HepG2 (cell line): ENCODE measurements at regions not wholly inside any gene's neighbourhood (a gene's known extent, or its start where the extent isn't known, plus 50 kb on each side); places are given as distances from the start of the nearest gene placed in this dataset.

Source experiments
- ATAC-seq: fragments of 200-7000 bp; cut with Tn5 transposase; 3 replicates; pipeline ENCODE4 v1.9.1; 2020; ENCODE audit warnings: mild to moderate bottlenecking, moderate library complexity
- BruUV-seq: library from RNA; stranded (reverse); fragments of 400-500 nt; replicated peaks from 2 replicates; lab custom pipeline; 2021; lab: Mats Ljungman, UMichigan
- CTCF ChIA-PET: fragments of 300-600 bp; formaldehyde crosslinking; extraction: SDS; loops from one replicate; lab custom pipeline; 2021; ENCODE audit warnings: low total read pairs, inconsistent platforms, low intra/inter-chr PET ratio; lab: Yijun Ruan, JAX
- POLR2A ChIA-PET: fragments of 350-600 bp; sonication (Branson Sonifier 250); formaldehyde crosslinking; loops from one replicate; lab custom pipeline; 2020; ENCODE audit warnings: antibody characterized with exemption, inconsistent platforms; lab: Yijun Ruan, JAX
- DNase-seq: peaks from one replicate; pipeline ENCODE4 v3.0.0-alpha.2; 2015; ENCODE audit warnings: low spot score
- FAIRE-seq: peaks from 3 replicates; lab custom pipeline; 2011; peaks lifted over from hg19 to GRCh38; lab: Jason Lieb, UNC
- H2AFZ ChIP-seq: one replicate; pipeline ENCODE4 v1.6.1; 2011; ENCODE audit warnings: low read length, inconsistent platforms
- H3K27ac ChIP-seq: fragments of 300-600 bp; 3 replicates; pipeline ENCODE4 v1.8.0; 2011; ENCODE audit warnings: mixed run types, mild to moderate bottlenecking, mixed read lengths, low read length, inconsistent platforms; ENCODE audit not compliant: insufficient read depth; ENCODE audit errors: extremely low read length
- H3K27me3 ChIP-seq, 2 experiments: fragments of 200-600 bp in 1 of 2; 2 replicates in 1 of 2; 3 replicates in 1 of 2; pipeline versions ENCODE4 v1.6.0 to v1.8.0; 2011; ENCODE audit warnings: low read length in 2 of 2, mild to moderate bottlenecking in 2 of 2, moderate library complexity in 2 of 2, inconsistent platforms in 1 of 2; ENCODE audit not compliant: insufficient read depth in 2 of 2, control insufficient read depth in 1 of 2
- H3K36me3 ChIP-seq, 2 experiments: fragments of 200-600 bp in 1 of 2; replicated peaks in 1 of 2; 2 replicates in 1 of 2; 3 replicates in 1 of 2; pipeline versions ENCODE4 v1.5.1 to v1.8.0; 2011; ENCODE audit warnings: low read length in 2 of 2, inconsistent platforms in 1 of 2; ENCODE audit not compliant: insufficient read depth in 2 of 2, control insufficient read depth in 1 of 2
- H3K4me1 ChIP-seq: 2 replicates; pipeline ENCODE4 v1.5.1; 2012; ENCODE audit warnings: low read length, inconsistent platforms; ENCODE audit not compliant: insufficient read depth
- H3K4me2 ChIP-seq: 2 replicates; pipeline ENCODE4 v1.6.0; 2011; ENCODE audit warnings: low read depth, low read length, inconsistent platforms
- H3K4me3 ChIP-seq, 3 experiments: fragments of 200-600 bp in 1 of 3; sonication (generic), shearing (Covaris generic) in 1 of 3; replicated peaks in 1 of 3; 2 replicates each; pipeline ENCODE4 v1.5.1; 2011 to 2016; ENCODE audit warnings: low read length in 3 of 3, inconsistent platforms in 2 of 3, low read depth in 2 of 3, mild to moderate bottlenecking in 2 of 3, control low read depth in 1 of 3, mixed read lengths in 1 of 3; ENCODE audit not compliant: insufficient read depth in 1 of 3
- H3K79me2 ChIP-seq: one replicate; pipeline ENCODE4 v1.6.1; 2011; ENCODE audit warnings: low read length, inconsistent platforms; ENCODE audit not compliant: insufficient read depth
- H3K9ac ChIP-seq: 2 replicates; pipeline ENCODE4 v1.6.0; 2011; ENCODE audit warnings: mild to moderate bottlenecking, low read depth, low read length, inconsistent platforms; ENCODE audit not compliant: insufficient read depth
- H3K9me3 ChIP-seq: 2 replicates; pipeline ENCODE4 v1.5.1; 2012; ENCODE audit warnings: mild to moderate bottlenecking, low read length
- H4K20me1 ChIP-seq: 2 replicates; pipeline ENCODE4 v1.6.0; 2011; ENCODE audit warnings: inconsistent platforms, mild to moderate bottlenecking, low read length, moderate library complexity; ENCODE audit not compliant: insufficient read depth
- ATAD3A ChIP-seq: sonication (generic); formaldehyde crosslinking; IDR thresholded peaks from 2 replicates; pipeline ENCODE4 v1.4.0; 2020; ENCODE audit warnings: missing genetic modification reagents
- KDM2A ChIP-seq: sonication (generic); formaldehyde crosslinking; IDR thresholded peaks from 2 replicates; pipeline ENCODE4 v1.4.0; 2020; ENCODE audit warnings: low read depth, missing genetic modification reagents, borderline replicate concordance
- KDM5B ChIP-seq: sonication (generic); formaldehyde crosslinking; IDR thresholded peaks from 2 replicates; pipeline ENCODE4 v1.4.0; 2020; ENCODE audit warnings: missing genetic modification reagents, mild to moderate bottlenecking, borderline replicate concordance
- MIER3 ChIP-seq: IDR thresholded peaks from 2 replicates; pipeline ENCODE4 v1.6.1; 2016; ENCODE audit warnings: missing compliant biosample characterization, borderline replicate concordance
- NFIB ChIP-seq: sonication (generic); formaldehyde crosslinking; IDR thresholded peaks from 2 replicates; pipeline ENCODE4 v1.9.0; 2021; ENCODE audit warnings: missing genetic modification reagents, mild to moderate bottlenecking, borderline replicate concordance
- RFXANK ChIP-seq: IDR thresholded peaks from 2 replicates; pipeline ENCODE4 v1.6.1; 2016
- TBP ChIP-seq: sonication (generic); formaldehyde crosslinking; IDR thresholded peaks from 2 replicates; pipeline ENCODE4 v1.5.0; 2020; ENCODE audit warnings: missing genetic modification reagents
- U2AF2 ChIP-seq: fragments of 200-400 bp; formaldehyde crosslinking; IDR thresholded peaks from 2 replicates; pipeline ENCODE4 v1.6.1; 2017; ENCODE audit warnings: low read depth, mild to moderate bottlenecking, low read length
- ZFP82 ChIP-seq: sonication (generic); formaldehyde crosslinking; IDR thresholded peaks from 2 replicates; pipeline ENCODE4 v1.5.1; 2020; ENCODE audit warnings: mild to moderate bottlenecking, missing genetic modification reagents, borderline replicate concordance
- ZFP90 ChIP-seq: sonication (generic); formaldehyde crosslinking; IDR thresholded peaks from 2 replicates; pipeline ENCODE4 v1.8.0; 2022; ENCODE audit warnings: missing genetic modification reagents, mild to moderate bottlenecking, inconsistent platforms, borderline replicate concordance
- WGBS: methylation state at CpG from one replicate; pipeline ENCODE4 v1.1.6; 2017; ENCODE audit warnings: low lambda C conversion rate; 5-methylcytosine and 5-hydroxymethylcytosine counted together
- in situ Hi-C: cut with HindIII; loops from 2 replicates; pipeline ENCODE4 v1.10.0; 2017; ENCODE audit warnings: low pct_unique_long_range_greater_than_20kb; ENCODE audit not compliant: extremely low pct_ligation_motif_present
- intact Hi-C: fragments of 100-400 bp; cut with micrococcal nuclease; formaldehyde crosslinking; loops from one replicate; pipeline ENCODE4 v1.10.0; 2022; ENCODE audit not compliant: unreplicated experiment
- TF ChIP-seq, protein P1 (sequence below): sonication (generic); formaldehyde crosslinking; IDR thresholded peaks from 2 replicates; pipeline ENCODE4 v1.9.0; 2021; ENCODE audit warnings: mild to moderate bottlenecking, missing genetic modification reagents
- TF ChIP-seq, protein P2 (sequence below): sonication (generic); formaldehyde crosslinking; IDR thresholded peaks from 2 replicates; pipeline ENCODE4 v1.5.0; 2020; ENCODE audit warnings: missing genetic modification reagents

DNA sequence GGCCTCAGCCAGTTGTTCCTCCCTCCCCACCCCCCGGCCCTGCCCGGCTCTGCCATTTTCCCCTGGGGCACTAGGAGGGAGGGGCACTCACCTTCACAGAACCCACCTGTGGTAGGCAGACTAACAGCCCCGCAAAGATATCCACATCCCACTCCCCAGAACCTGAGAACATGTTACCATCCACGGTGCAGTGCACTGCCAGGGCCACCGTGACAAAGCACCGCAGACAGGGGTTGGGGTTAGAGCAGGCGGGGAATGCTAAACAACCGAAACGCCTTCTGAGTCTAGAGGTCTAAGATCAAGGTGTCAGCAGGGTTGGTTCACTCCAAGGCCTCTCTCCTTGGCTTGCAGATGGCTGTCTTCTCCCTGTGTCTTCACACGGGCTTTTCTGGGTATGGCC, 57.4 kb upstream of the NCOR2 start (continued):
- TF ChIP-seq, protein P1, sequence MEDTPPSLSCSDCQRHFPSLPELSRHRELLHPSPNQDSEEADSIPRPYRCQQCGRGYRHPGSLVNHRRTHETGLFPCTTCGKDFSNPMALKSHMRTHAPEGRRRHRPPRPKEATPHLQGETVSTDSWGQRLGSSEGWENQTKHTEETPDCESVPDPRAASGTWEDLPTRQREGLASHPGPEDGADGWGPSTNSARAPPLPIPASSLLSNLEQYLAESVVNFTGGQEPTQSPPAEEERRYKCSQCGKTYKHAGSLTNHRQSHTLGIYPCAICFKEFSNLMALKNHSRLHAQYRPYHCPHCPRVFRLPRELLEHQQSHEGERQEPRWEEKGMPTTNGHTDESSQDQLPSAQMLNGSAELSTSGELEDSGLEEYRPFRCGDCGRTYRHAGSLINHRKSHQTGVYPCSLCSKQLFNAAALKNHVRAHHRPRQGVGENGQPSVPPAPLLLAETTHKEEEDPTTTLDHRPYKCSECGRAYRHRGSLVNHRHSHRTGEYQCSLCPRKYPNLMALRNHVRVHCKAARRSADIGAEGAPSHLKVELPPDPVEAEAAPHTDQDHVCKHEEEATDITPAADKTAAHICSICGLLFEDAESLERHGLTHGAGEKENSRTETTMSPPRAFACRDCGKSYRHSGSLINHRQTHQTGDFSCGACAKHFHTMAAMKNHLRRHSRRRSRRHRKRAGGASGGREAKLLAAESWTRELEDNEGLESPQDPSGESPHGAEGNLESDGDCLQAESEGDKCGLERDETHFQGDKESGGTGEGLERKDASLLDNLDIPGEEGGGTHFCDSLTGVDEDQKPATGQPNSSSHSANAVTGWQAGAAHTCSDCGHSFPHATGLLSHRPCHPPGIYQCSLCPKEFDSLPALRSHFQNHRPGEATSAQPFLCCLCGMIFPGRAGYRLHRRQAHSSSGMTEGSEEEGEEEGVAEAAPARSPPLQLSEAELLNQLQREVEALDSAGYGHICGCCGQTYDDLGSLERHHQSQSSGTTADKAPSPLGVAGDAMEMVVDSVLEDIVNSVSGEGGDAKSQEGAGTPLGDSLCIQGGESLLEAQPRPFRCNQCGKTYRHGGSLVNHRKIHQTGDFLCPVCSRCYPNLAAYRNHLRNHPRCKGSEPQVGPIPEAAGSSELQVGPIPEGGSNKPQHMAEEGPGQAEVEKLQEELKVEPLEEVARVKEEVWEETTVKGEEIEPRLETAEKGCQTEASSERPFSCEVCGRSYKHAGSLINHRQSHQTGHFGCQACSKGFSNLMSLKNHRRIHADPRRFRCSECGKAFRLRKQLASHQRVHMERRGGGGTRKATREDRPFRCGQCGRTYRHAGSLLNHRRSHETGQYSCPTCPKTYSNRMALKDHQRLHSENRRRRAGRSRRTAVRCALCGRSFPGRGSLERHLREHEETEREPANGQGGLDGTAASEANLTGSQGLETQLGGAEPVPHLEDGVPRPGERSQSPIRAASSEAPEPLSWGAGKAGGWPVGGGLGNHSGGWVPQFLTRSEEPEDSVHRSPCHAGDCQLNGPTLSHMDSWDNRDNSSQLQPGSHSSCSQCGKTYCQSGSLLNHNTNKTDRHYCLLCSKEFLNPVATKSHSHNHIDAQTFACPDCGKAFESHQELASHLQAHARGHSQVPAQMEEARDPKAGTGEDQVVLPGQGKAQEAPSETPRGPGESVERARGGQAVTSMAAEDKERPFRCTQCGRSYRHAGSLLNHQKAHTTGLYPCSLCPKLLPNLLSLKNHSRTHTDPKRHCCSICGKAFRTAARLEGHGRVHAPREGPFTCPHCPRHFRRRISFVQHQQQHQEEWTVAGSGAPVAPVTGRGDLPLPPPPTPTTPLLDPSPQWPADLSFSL (CRISPR knock-in tag), result no peak
- no peak for TF ChIP-seq ZFP82
- TF ChIP-seq TBP, result no peak
- TF ChIP-seq, all 625 proteins: peak for 0

DNA sequence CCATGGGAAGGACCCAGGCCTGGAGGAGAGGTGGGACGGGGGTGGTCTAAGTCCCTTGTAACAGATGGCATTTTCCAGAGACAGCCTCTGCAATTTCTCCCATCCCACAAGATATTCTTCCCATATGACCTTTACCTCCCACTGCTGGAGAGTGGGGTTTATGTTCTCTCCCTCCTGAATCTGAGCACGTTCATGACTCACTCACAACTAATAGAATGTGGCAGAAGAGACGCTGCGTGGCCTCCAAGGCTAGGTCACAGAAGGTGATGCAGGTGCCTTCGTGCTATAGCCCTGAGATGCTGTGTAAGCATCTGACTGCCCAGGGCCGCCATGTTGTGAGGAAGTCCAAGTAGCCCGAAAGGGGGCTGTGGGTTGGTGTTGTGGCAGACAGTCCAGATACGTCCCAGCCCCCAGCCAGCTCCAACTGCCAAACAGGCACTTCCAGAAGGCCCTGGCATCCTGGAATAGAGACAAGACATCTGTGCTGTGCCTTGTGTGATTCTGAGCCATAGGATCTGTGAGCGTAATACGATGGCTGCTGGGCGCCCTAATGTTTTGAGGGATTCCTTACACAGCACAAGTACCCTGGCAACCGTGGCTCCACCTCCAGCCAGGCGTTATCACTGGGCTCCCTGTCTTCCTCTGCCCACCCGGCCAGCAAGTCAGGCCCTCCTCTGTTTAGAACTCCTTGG, 56.1 kb upstream of the NCOR2 start:
- H3K27ac ChIP-seq, result no peak overlapping the region
- H3K4me3 ChIP-seq, result no peak overlapping the region
- no peak overlapping the region for H3K9ac ChIP-seq
- H2AFZ ChIP-seq, result no peak overlapping the region
- no peaks in the 10 kb centered on the region for H3K36me3 ChIP-seq
- intact Hi-C loops, result no loop called here
- no peaks in the 10 kb centered on the region for H4K20me1 ChIP-seq
- WGBS, result 30% methylated on average over 6 of the region's 14 CpGs
- BruUV-seq, result no TSS peak
- H3K4me2 ChIP-seq, result no peak overlapping the region
- CTCF ChIA-PET, result no interaction called here
- H3K4me1 ChIP-seq, result peaks cover 17% of the 10 kb centered on the region
- H3K9me3 ChIP-seq, result no peaks in the 10 kb centered on the region
- POLR2A ChIA-PET, result no interaction called here
- TF ChIP-seq RFXANK, result no peak
- TF ChIP-seq ATAD3A (CRISPR knock-in tag), result no peak
- TF ChIP-seq KDM5B (CRISPR knock-in tag), result no peak
- no peak for TF ChIP-seq MIER3 (CRISPR knock-in tag)
- TF ChIP-seq KDM2A (CRISPR knock-in tag), result no peak
- TF ChIP-seq U2AF2, result no peak
- no peak for TF ChIP-seq NFIB (CRISPR knock-in tag)
- TF ChIP-seq ZFP90, result no peak
- TF ChIP-seq, protein P2, sequence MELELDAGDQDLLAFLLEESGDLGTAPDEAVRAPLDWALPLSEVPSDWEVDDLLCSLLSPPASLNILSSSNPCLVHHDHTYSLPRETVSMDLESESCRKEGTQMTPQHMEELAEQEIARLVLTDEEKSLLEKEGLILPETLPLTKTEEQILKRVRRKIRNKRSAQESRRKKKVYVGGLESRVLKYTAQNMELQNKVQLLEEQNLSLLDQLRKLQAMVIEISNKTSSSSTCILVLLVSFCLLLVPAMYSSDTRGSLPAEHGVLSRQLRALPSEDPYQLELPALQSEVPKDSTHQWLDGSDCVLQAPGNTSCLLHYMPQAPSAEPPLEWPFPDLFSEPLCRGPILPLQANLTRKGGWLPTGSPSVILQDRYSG (CRISPR knock-in tag), result no peak
- peaks cover 2 to 53% of the 10 kb centered on the region in 2 experiments; a peak in 3 of 5 replicates for H3K27me3 ChIP-seq
- FAIRE-seq, result no peak
- ATAC-seq, result no peak
- no peak for DNase-seq
- in situ Hi-C loops, result no loop called here
- H3K79me2 ChIP-seq, result no peaks in the 10 kb centered on the region
